Activated CD4-positive, alpha-beta T cell treated with anti-CD3 and anti-CD28 coated beads, Interleukin-2, amount 50 U/mL, for 16 hours (primary cell): ENCODE measurements at regions not wholly inside any gene's neighbourhood (a gene's known extent, or its start where the extent isn't known, plus 50 kb on each side); places are given as distances from the start of the nearest gene placed in this dataset.

Experiments used
- DNase-seq: peaks from one replicate; pipeline ENCODE4 v3.0.0-alpha.2; 2020

DNA sequence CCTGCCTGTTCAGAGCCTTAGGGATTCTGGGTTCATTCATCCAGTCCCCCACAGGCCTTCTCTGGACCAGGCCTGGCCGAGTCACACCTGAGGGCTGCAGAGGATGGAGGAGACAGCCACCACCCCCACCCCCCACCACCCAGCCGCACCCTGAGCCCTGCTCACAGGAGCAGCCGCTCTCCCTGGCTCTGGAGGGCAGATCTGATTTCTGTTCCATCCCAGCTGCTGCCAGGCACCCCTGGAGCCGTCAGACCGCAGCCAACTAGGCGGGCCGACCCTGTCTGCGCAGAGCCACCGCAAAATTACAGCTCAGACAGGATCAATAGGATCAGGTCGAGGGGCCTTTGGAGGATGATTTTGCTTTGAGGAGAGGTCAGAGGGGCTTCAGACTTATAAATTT is 154.6 kb upstream of the MYL2 start:
- DNase-seq = no peak

DNA sequence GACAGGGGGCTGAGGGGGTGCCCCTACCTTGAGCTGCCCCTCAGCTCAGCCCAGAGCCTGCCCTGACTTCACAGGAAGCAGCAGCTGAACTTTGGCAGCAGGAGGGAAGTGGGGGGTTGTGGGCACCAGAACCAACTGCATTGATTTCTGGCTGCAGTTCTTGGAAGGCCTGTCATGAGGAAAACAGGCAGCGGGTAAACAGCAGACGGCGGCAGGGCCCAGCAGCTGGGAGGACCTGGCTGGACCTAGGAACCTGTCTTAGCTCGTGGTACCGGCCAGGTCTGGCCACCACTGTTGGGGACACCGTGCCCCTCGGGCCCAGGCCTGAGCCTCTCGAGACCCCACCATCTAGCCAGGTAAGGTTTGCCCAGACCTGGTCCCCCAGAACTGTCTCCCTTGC is 154.2 kb upstream of the MYL2 start:
- no peak for DNase-seq

DNA sequence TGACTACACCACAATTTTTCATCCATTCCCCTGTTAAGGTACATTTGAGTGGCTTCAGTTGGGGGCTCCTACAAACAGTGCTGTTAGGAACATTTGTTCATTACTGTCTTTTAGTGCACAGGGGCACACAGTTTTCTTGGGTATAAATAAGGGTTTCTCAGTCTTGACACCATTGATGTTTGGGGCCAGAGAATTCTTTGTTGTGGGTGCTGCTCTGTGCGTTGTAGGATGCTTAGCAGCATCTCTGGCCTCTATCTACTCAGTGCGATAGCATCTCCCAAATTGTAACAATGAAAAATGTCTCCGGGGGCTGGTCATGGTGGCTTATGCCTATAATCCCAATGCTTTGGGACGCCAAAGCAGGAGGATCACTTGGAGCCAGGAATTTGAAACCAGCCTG is 153.0 kb upstream of the MYL2 start:
- no peak for DNase-seq

DNA sequence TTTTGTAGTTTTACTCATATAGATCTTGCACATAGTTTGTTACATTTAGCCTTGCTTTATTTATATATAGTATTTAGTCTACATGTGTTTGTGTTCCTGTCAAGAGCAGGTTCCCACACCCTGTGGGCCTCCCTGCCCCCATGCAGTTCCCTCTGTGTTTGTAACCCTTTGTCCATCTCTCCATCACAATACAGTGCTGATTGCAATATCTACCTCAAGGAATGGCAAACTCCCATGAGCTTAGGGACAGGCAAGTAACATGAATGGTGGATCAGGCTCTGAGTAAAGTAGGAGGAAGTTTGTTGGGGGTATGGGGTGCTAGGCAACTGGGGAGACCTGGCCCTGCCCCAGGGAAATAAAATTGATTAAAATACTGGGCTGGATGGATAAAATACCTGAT is 151.9 kb upstream of the MYL2 start:
- no peak for DNase-seq

DNA sequence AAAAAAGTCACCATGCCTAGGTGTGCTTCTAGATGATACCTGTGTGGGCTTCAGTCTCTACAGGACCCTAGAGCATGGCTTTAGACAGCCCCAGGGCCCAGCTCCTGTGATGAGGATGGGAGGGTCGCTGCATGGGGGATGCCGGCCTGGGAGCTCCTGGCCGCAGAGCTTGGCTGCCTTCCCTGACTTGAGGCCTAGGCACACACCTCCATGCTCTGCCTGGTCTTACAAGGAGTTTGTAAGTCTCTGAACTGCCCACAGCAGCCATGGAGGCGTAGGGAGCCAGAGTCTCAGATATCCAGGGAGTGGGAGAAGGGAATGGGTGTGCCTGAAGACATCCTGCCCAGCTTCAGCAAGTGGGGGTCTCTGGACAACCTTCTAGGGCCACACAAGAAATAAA is 149.5 kb upstream of the MYL2 start:
- DNase-seq = no peak

DNA sequence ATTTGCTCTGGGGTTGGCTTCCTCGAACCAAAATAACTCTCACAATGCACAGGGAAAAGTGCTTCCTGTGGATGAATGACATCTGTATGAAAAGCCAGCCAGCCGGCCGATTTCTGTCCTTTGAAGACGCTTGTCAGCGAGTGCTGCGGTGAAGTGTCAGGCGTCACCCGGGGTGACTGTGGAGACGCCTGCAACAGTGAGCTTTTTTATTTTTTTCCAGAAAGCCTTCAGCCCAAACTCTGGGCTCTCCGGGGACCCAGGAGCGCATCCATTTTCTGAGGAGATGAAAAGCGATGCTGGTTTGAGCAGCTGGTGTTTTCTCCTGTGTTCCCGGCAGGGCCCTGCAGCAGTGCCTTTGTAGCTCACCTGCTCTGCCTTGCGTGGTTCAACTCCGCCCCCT is 147.9 kb upstream of the MYL2 start:
- DNase-seq = no peak

DNA sequence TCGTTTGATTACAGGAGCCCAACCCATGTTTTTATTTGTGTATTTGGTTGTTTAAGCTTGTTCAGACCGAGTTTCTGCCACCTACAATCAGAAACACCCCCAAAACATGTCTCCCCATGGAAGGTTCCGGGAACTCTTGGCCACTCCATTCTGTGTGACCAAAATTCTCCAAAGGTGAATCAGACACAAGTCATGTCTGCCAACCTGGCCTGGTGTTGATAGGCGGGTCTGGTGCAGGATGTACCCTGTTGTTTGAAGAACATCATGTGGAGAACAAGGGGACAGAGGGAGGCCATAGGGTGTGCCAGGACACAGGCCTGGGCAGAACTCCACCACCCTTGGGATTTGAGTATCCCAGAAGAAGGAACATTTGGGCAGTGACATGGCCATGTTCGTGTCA is 147.1 kb upstream of the MYL2 start:
- DNase-seq = no peak

DNA sequence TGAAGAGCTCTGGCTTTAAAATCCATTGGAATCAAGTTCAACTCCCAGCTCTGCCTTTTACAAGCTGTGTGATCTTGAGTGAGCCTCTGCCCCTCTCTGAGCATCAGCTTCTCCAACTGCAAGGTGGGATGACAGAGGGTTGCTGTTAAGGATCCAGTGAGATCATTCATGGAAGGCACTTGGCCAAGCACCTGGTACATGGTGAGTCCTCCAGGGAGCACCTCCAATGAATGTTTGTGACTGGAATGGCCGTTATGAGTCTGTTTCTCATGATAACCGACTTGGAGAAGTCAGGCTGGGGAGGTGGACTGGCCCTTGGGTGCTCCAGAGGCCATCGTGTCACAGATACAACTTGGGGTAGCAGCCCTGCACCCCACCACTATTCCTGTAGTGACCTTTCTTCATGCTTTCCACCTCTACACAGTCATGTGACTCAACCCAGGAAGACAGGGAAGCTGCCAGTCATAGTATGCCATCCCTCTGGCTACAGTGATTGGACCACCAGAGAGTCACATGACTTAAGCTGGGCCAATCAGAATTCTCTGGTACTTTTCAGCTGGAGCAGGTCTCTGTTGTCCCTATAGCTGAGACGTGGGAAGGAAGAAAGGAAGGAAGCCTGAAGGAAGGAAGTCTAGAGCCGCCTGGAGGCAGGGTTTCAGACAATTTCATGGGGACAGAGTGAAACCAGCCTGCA is 146.5 kb upstream of the MYL2 start:
- no peak for DNase-seq

DNA sequence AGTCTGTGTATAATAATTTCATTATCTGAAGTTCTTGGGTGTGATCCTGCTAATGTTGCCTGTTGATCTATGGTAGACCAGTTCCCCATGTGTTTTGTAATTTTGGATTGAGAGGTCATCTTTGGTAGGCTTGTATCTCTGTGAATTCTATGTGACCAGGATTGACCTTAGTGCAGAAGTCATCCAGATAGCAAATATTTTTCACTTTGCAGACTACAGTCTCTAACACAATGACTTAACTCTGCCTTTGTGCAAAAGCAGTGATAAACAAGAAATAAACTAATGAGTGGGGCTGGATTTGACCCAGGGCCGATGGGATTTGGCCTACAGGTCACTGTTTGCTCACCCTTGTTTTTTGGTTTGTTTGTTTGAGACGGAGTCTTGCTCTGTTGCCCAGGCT is 144.6 kb upstream of the MYL2 start:
- DNase-seq = no peak

DNA sequence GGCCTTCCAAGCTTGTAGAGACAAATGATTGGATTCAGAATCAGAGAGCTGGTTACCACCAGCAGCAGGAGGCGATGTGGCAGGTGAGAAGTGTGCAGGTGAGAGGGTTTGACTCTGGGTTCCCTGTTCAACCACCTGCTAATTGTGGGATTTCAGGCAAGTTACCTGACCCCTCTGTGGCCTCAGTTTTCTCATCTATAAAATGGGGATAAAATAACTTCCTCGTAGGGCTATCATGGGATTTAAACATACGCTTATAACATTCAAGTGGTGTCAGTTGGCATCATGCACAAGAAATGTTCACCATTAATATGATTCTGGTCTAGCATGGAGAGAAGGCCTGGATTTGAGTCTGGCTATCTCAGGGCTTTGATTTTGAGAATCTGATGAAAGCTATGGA is 143.8 kb upstream of the MYL2 start:
- DNase-seq = no peak

DNA sequence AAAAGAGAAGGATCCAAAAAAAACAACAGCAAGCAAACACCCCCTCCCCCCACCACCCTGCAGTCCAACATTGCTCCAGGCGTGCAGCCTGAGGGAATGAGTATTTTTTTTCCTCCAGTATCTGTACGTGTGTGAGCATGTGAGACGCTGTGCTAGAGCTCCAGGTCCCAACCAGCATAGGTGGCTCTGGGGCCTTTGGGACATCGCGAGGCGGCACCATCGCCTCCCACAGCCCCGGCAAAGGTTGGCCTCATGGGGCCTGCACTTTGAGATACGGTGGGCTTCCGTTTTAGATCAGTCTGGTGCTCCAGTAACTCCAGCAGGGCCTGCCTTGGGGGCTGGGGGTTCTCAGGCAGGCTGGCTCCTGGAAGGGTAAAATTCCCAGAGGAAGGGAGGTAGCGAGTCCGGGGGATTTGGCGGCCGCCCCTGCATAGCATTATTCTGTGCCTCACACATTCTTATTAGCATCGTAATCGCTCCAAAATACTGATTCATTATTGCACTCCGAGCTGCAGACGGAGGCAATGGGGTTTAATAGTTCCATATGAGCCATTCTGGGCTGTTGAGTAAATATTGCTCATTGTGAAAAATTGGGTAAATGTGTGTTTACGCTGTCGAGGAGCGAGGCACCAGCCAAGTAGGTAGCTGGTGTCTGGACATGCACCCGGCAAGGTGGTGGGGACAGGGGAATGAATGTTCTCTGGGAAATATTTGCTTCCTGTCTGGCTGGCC is 143.1 kb upstream of the MYL2 start:
- DNase-seq = no peak

DNA sequence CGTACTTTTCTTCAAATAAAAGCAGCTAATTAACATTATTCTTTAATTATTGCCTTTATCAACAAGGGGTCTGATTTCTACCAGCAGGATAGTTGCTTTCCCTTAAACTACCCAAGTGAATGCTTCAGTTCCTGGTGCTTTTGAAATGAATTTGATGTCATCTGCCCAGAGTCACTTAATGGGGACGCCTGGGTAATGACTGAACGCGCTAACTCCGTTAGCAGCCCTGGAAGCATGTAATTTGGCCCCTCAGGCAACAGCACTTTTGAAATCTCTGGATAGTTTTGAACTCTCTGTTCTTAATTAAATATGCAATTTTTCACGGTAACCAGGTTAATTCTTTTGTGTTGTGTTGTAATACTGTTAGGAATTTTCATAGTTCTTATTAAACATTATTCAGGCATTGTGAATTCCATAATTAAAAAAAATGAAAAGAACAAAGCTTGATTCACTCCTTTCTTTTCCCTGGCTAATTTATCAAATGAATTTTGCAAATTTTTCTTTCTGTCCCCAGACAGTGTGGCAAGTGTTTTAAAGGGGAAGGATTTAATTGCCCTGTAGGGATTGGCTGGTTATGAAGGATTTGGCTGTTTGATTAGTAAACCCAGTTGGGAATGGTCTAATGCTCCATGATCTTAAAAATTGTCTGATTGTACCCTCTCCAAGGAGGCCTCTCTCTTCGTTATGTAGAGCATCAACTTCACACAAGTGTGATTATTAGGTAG is 137.5 kb upstream of the MYL2 start:
- DNase-seq = no peak

DNA sequence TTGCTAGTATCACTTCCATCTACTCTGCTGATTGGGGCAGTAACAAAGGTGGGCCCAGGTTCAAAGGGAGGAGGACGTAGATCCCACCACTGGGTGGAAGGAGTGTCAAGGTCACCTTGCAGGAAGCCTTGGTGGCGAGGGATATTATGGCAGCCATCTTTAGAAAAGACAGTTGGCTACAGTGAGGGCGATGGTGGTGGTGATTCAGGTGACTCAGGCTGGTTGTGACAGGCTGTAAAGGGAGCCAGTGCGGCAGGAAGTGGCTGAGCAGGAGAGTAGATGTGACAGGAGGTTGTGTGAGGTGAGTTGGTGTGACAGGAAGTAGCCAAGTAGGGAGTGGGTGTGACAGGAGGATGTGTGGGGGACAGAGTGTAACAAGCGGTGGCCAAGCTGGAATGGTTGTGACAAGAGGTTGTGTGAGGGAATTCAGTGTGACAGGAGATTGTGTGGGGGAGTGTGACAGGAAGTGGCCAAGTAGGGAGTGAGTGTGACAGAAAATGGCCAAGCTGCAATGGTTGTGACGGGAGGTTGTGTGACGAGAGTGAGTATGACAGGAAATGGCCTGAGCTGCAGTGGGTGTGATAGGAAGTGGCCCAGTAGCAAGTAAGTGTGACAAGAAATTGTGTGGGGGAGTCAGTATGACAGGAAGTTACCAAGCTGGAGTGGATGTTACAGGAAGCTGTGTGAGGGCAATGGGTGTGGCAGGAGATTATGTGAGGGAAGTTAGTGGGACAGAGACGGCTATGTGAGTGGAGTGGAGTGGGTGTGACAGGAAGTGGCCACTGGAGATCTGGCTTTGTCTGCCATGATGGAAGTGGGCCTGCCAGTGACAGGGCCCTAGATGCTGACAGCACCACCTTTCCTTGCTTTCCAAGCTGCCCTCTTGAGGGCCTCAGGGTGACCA is 136.5 kb upstream of the MYL2 start:
- peak; percentile 77 for DNase-seq

DNA sequence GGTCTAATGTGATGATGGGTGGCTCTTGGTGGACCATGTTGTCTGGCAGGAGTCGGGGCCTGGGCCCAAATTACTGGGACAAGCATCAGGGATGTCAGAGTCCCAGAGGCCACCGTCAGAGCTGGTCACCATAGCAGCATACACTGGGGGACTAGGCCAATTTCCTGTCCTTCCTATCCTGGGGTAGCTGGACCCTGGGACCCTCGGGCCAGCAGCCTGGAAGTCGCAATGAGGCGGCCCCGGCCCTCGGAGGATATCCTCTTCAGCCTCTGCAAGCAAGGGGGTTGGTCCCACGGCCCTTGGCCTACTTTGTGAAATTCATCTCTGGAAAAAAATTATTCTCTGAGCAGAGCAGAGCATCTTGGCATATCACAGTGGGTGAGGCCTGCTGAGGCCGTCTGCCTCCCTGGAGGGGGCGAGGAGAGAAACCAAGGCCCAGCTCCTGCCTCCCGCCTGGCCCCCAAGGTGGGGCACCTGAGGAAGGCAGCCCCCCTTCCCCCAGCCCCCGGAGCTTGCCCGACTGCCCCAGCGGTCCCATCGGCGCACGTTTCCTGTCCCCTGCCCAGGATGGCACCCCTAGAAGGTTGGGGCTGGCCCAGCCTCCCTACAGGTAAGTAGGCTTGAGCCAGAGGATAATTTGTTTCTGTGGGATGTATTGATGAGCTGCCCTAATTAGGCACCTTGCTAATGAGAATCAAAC is 135.0 kb upstream of the MYL2 start:
- DNase-seq = no peak

DNA sequence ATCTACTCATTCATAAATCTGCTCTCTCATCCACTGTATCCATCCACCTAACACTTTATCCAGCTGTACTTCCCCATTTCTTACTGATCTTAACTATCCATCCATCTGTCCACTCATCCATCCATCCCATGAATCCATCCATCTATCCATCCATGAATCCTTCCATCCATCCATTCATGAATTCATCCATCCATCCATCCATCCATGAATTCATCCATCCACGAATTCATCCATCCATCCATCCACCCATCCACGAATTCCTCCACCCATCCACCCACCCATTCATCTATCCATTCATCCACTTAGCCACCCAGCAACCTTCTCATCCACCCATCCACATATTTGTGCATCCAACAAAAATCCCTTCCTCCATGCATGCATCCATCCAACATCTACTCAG is 128.6 kb upstream of the MYL2 start:
- DNase-seq = no peak

DNA sequence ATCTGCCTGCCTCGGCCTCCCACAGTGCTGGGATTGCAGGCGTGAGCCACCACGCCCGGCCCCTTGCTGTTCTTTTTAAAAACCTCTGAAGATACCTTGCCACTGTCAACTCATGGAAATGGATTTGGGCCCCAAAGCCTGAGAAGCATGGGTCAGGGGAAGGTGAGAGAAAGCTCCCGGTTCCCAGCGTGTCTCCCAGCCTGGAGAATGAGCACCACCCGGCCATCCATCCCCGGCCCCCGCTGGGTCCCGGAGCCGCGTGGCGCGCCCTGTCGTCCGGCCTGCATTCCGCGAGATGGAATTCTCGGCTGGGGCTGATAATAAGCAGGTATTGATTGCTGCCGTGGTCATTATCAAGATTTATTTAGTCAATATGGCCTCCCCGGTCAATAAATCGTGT is 126.5 kb upstream of the MYL2 start:
- DNase-seq = no peak

DNA sequence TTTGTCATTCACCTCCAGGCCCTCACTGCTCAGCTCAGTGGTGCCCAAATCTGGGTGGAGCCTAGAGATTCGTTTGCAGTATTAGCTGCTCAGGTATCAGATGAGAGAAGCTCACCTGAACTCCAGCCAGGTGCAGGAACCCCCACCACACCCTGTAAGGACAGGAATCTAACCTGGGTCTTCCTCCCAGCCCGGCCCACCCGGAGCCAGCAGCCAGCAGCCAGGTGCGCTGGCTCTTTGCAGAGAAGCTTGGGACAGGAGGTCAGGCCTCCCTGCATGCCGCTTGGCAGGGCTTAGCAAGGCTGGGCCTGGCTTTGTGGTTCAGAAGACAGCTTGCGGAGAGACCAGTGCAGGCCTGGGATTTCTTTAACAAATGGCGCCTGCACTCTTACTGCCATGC is 125.6 kb upstream of the MYL2 start:
- no peak for DNase-seq

DNA sequence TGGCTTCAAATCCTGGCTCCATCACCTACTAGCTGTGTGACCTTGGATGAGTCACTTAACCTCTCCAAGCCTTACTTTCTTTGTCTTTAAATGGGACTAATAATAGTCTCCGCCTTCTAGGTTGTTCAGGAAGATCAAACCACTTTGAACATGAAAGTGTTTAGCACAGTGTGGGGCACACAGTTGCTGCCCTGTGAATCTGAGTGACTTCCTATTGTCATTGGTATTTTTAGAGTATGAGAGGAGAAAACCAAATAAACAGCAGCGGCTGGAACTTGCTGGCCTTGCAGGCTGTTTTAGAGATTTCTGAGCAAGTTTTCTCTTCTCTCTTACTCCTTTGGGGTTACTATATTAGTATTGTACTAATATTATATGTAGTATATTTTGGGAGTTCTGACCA is 120.7 kb upstream of the MYL2 start:
- no peak for DNase-seq

DNA sequence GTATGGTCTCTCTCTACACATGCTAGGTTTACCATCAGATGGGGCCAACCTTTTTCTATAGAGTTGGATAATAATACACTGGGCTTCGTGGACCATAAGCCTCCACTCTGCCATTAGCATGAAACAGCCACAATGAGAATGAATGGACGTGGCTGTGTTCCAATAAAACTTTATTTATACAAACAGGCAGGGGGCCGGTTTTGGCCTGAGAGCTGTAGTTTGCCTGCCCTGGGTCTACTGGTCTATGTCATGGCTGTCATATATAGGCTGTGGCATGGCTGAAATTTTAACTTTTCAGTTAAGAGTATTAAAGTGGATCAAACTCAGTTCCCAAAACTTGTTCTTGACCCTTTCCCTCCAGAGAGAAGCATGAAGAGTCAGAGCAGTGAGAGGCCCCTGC is 120.3 kb upstream of the MYL2 start:
- no peak for DNase-seq

DNA sequence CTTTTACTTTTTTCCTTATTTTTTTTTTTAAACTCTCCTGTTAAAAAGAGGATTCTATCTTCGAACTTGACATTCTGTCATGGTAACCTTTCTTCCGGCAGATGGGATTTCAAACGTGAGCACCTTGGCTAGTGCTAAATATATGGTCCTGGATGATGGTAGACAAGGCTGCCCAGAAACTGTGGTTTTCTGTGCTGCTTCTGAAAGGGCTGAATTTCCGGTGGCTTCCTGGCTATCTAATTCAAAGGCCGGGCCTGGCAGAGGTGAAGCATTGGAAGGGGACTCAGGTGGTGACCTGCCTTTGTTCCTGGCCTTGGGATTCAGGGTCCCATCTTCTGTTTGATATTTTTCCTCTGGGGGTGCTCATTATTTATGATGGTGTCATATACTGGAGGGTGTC is 118.6 kb upstream of the MYL2 start:
- no peak for DNase-seq

DNA sequence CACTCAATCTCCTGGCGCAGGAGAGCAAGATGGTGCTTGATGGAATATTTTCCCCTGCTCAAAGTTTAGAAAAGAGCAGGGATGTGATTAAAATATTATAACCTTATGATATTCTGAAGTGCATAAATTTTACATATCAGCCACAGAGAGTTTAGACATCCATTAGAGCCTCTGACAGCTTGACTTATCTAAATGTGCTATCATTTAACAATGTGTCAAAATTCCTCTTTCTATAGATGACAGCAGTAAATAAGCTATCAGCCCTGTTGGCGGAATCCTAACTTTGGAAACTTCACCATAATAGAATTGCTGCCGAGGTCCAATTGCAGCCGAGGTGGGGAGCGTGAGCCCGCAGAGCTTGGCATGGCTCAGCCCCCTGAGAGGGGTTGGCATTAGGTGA is 117.7 kb upstream of the MYL2 start:
- no peak for DNase-seq

DNA sequence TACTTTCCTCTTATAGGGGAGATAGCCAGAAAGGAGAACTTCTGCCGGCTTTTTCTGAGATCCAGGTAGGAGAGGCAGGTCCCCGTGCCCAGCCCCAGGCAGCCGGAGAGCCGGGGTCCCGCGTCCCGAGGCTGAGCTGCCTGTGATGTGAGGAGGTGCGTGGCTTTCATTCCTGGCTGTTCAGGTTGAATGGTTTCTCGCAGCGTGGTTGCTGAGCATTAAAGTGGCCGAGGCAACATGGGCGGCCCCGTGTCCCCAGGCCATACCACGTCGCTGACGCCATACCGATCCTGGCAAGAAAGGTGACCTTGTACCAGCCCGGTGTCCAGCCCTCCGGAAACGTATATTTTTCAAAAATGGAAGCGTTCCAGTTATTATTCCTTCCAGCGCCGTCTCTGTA is 116.7 kb upstream of the MYL2 start:
- DNase-seq = no peak
